Suprapubic skin (tissue), 4 donors: ENCODE measurements at regions not wholly inside any gene's neighbourhood (a gene's known extent, or its start where the extent isn't known, plus 50 kb on each side); places are given as distances from the start of the nearest gene placed in this dataset.

Experiments used
- DNase-seq, 2 donors: peaks; one replicate each; pipeline ENCODE4 v3.0.0-alpha.2; 2019; ENCODE audit warnings: low spot score in 2 of 2
- H3K27ac ChIP-seq: fragments of 200-600 bp; sonication (generic); one replicate; pipeline ENCODE4 v1.5.1; 2019
- H3K27me3 ChIP-seq: fragments of 200-600 bp; sonication (generic); one replicate; pipeline ENCODE4 v1.5.1; 2019
- H3K36me3 ChIP-seq: fragments of 200-600 bp; sonication (generic); one replicate; pipeline ENCODE4 v1.5.1; 2019
- H3K4me1 ChIP-seq: fragments of 200-600 bp; sonication (generic); one replicate; pipeline ENCODE4 v1.5.1; 2019
- H3K4me3 ChIP-seq: fragments of 200-600 bp; sonication (generic); one replicate; pipeline ENCODE4 v1.5.1; 2019; ENCODE audit warnings: mild to moderate bottlenecking
- H3K9me3 ChIP-seq: fragments of 200-600 bp; sonication (generic); one replicate; pipeline ENCODE4 v1.5.1; 2019
- EP300 ChIP-seq: sonication (generic); formaldehyde crosslinking; IDR thresholded peaks from one replicate; pipeline ENCODE4 v1.6.1; 2017; ENCODE audit warnings: antibody characterized with exemption
- POLR2A ChIP-seq, 2 donors: fragments of 450-650 bp; IDR thresholded peaks; one replicate each; pipeline ENCODE4 v1.6.1; 2017; ENCODE audit warnings: antibody characterized with exemption in 2 of 2, mild to moderate bottlenecking in 2 of 2, moderate library complexity in 2 of 2
- POLR2AphosphoS5 ChIP-seq, 3 donors: sonication (generic); formaldehyde crosslinking; IDR thresholded peaks; one replicate each; pipeline ENCODE4 v1.6.1; 2017; ENCODE audit warnings: antibody characterized with exemption in 3 of 3
- WGBS: methylation state at CpG from one replicate; pipeline ENCODE4 v1.1.5; 2018; 5-methylcytosine and 5-hydroxymethylcytosine counted together
- TF ChIP-seq, protein P1 (sequence below), 2 donors: fragments of 200-600 bp in 1 of 2; fragments of 450-650 bp in 1 of 2; sonication (generic) in 1 of 2; IDR thresholded peaks; one replicate each; pipeline ENCODE4 v1.5.1; 2016 to 2019; ENCODE audit warnings: antibody characterized with exemption in 2 of 2, mild to moderate bottlenecking in 1 of 2, moderate library complexity in 1 of 2

DNA sequence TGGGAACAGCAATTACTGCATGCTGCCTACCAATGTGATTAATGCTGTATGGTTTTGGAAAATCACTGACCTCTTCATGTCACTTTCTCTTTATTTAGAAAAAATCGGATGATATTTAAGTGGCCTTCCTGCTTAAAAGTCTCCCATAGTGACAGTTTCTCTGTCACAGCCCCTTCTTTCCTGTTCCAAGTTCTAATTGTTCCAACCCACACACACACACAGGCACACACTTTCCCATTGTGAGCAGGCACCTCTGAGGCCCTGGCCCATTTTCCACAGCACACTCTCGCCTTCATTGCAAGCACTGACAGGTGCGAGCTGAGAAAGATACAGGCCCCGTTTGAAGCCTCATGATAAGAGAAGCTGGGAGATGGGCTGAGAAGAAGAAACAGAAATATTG lies 505.9 kb downstream of the HS3ST4 start:
- no peaks in the 10 kb centered on the region for H3K4me1 ChIP-seq
- H3K9me3 ChIP-seq: no peaks in the 10 kb centered on the region
- DNase-seq: no peak
- no peaks in the 10 kb centered on the region for H3K27me3 ChIP-seq
- WGBS: 41% methylated on average over 4 of the region's 4 CpGs
- H3K27ac ChIP-seq: no peak overlapping the region
- no peak for TF ChIP-seq POLR2A (IDR thresholded peaks at IDR 0.05)
- no peak for TF ChIP-seq POLR2AphosphoS5 (IDR thresholded peaks at IDR 0.05)
- TF ChIP-seq, protein P1, sequence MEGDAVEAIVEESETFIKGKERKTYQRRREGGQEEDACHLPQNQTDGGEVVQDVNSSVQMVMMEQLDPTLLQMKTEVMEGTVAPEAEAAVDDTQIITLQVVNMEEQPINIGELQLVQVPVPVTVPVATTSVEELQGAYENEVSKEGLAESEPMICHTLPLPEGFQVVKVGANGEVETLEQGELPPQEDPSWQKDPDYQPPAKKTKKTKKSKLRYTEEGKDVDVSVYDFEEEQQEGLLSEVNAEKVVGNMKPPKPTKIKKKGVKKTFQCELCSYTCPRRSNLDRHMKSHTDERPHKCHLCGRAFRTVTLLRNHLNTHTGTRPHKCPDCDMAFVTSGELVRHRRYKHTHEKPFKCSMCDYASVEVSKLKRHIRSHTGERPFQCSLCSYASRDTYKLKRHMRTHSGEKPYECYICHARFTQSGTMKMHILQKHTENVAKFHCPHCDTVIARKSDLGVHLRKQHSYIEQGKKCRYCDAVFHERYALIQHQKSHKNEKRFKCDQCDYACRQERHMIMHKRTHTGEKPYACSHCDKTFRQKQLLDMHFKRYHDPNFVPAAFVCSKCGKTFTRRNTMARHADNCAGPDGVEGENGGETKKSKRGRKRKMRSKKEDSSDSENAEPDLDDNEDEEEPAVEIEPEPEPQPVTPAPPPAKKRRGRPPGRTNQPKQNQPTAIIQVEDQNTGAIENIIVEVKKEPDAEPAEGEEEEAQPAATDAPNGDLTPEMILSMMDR (IDR thresholded peaks at IDR 0.05): no peak
- TF ChIP-seq EP300: no peak
- no peaks in the 10 kb centered on the region for H3K36me3 ChIP-seq
- no peak overlapping the region for H3K4me3 ChIP-seq

DNA sequence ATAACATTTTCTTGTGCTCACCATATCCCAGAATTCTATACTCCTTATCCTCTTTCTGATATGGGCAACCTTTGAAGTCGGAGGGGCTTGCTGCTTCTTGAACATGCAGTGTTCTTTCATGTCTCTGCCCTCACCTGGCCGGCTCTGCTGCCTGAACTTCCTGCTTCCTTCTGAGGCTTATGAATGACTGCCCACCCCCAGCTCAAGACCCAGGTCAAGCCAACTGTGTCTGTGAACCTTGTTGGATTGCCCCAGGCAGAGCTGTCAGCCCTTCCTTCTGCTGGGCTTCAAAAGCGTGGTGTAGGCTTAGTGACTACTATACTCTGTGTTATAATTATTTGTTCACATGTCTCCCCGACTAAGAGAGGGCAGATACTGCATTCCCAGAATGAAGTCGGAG lies 506.5 kb downstream of the HS3ST4 start:
- no peaks in the 10 kb centered on the region for H3K27me3 ChIP-seq
- no peak for DNase-seq
- H3K27ac ChIP-seq: no peak overlapping the region
- H3K4me3 ChIP-seq: no peak overlapping the region
- WGBS: 37% methylated on average over 5 of the region's 5 CpGs
- H3K9me3 ChIP-seq: no peaks in the 10 kb centered on the region
- no peaks in the 10 kb centered on the region for H3K36me3 ChIP-seq
- no peak for TF ChIP-seq POLR2A (IDR thresholded peaks at IDR 0.05)
- H3K4me1 ChIP-seq: no peaks in the 10 kb centered on the region

DNA sequence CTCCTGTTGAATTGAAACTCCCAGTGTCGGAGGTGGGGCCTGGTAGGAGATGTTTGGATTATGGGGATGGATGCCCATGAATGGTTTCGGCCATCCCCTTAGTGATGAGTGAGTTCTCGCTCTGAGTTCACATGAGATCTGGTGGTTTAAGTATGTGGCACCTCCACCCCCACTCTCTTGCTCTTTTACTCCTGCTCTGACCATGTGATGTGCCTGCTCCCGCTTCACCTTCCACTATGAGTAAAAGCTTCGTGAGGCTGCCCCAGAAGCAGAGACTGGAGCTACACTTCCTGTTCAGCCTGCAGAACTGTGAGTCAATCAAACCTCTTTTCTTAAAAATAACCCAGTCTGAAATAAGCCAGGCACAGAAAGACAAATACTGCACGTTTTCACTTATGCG lies 512.4 kb downstream of the HS3ST4 start:
- H3K4me1 ChIP-seq: no peaks in the 10 kb centered on the region
- no peak for DNase-seq
- TF ChIP-seq POLR2AphosphoS5 (IDR thresholded peaks at IDR 0.05) (no peak), EP300 (no peak), POLR2A (IDR thresholded peaks at IDR 0.05) (no peak)
- TF ChIP-seq, protein P1 (IDR thresholded peaks at IDR 0.05): no peak
- peaks cover 3% of the 10 kb centered on the region for H3K9me3 ChIP-seq
- no peaks in the 10 kb centered on the region for H3K27me3 ChIP-seq
- H3K27ac ChIP-seq: no peak overlapping the region
- H3K4me3 ChIP-seq: no peak overlapping the region
- WGBS: 79% methylated on average over 7 of the region's 7 CpGs
- no peaks in the 10 kb centered on the region for H3K36me3 ChIP-seq

DNA sequence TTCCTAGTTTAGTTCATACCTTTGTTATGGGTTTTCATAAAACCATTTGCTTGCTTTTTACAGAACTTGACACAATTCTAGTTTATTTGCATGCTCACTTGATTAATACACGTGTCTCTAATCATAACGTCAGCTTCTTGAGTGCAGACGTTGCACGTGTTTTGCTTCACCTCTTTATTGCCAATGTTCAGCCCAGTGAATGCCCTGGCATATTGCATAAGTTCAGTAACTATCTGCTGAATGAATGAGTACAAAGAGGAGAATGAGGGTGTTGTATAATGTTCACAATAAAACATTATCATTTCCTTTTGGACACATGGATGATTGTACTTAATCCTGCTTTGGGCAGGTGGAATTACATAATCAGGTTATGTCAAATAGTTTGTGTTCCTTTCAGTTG lies 519.8 kb downstream of the HS3ST4 start:
- TF ChIP-seq EP300 (no peak), POLR2A (IDR thresholded peaks at IDR 0.05) (no peak), POLR2AphosphoS5 (IDR thresholded peaks at IDR 0.05) (no peak)
- TF ChIP-seq, protein P1 (IDR thresholded peaks at IDR 0.05): no peak
- Histone ChIP-seq H3K9me3 (no peaks in the 10 kb centered on the region), H3K36me3 (no peaks in the 10 kb centered on the region), H3K4me1 (no peaks in the 10 kb centered on the region), H3K27me3 (no peaks in the 10 kb centered on the region), H3K27ac (no peak overlapping the region), H3K4me3 (no peak overlapping the region)
- WGBS: 73% methylated on average over 4 of the region's 4 CpGs
- DNase-seq: no peak

DNA sequence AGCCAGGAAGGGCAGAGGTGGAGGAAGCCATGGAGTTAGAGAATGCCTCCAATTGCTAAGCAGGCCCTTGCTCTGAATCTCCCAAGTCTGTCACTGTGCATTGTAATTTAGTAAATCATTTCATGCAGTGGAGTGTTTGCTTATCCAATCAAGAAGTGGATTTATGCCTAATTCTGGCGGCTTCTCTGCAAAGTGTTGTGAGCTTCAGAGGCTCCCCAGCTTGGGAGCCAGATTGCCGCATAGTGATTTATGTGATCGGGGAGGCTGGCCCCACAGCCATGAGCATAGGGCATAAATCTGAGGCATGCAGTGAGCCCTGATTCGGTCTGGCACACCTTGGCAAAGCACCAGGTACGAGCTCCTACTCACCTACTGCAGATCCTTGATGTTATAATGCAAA lies 520.8 kb downstream of the HS3ST4 start:
- 49% methylated on average over 5 of the region's 5 CpGs for WGBS

More for the DNA sequence above, 520.8 kb downstream of the HS3ST4 start:
- H3K27ac ChIP-seq: no peak overlapping the region
- no peaks in the 10 kb centered on the region for H3K4me1 ChIP-seq
- H3K9me3 ChIP-seq: no peaks in the 10 kb centered on the region
- H3K27me3 ChIP-seq: no peaks in the 10 kb centered on the region
- DNase-seq: no peak
- H3K36me3 ChIP-seq: no peaks in the 10 kb centered on the region
- H3K4me3 ChIP-seq: no peak overlapping the region
- TF ChIP-seq POLR2AphosphoS5 (IDR thresholded peaks at IDR 0.05) (no peak), EP300 (no peak), POLR2A (IDR thresholded peaks at IDR 0.05) (no peak)
- TF ChIP-seq, protein P1 (IDR thresholded peaks at IDR 0.05): no peak
